Muscle layer of colon (tissue), 2 donors: ENCODE measurements at regions not wholly inside any gene's neighbourhood (a gene's known extent, or its start where the extent isn't known, plus 50 kb on each side); places are given as distances from the start of the nearest gene placed in this dataset.
"Not testable (repeated sequence)": the region's sequence is repeated elsewhere in the genome, so short reads cannot be mapped to it uniquely, and the experiment has no call there.

ENCODE experiments used
- H3K27ac ChIP-seq: one replicate; pipeline ENCODE4 v1.7.0; 2013; ENCODE audit warnings: low read depth, mild to moderate bottlenecking, low read length, moderate library complexity
- H3K27me3 ChIP-seq, 2 donors: one replicate each; pipeline ENCODE4 v1.7.0; 2013; ENCODE audit warnings: low read length in 2 of 2, mild to moderate bottlenecking in 2 of 2; ENCODE audit not compliant: insufficient read depth in 2 of 2, control insufficient read depth in 1 of 2
- H3K36me3 ChIP-seq: one replicate; pipeline ENCODE4 v1.7.0; 2013; ENCODE audit warnings: mild to moderate bottlenecking, low read length; ENCODE audit not compliant: insufficient read depth
- H3K4me1 ChIP-seq: one replicate; pipeline ENCODE4 v1.7.0; 2013; ENCODE audit warnings: mild to moderate bottlenecking, low read length; ENCODE audit not compliant: insufficient read depth
- H3K4me3 ChIP-seq, 2 donors: one replicate each; pipeline ENCODE4 v1.7.0; 2013; ENCODE audit warnings: low read length in 2 of 2, low read depth in 1 of 2, mild to moderate bottlenecking in 1 of 2, moderate library complexity in 1 of 2
- H3K9ac ChIP-seq: one replicate; pipeline ENCODE4 v1.7.0; 2013; ENCODE audit warnings: low read length
- H3K9me3 ChIP-seq: one replicate; pipeline ENCODE4 v1.7.0; 2013; ENCODE audit warnings: mild to moderate bottlenecking, low read length
- donor health status: abdominal sarcoma.
- donor health status: Adenocarcinoma of cecum.

DNA sequence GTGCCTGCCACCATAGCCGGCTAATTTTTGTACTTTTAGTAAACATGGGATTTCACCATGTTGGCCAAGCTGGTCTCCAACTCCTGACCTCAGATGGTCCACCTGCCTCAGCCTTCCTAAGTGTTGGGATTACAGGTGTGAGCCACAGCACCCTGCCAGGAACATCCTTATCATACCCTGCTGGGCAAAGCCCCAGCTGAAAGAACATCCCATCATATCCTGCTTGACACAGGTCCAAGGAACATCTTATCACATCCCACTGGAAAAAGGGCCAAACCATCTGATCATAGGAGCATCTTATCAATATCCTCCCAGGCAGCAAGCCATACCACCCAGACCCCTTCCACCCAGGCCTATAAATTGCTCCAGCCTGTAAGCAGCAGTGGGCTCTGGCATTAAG is 1109.2 kb upstream of the CDH8 start:
- H3K27me3 ChIP-seq: no peaks in the 10 kb centered on the region
- no peak overlapping the region for H3K9ac ChIP-seq
- H3K4me3 ChIP-seq: no peak overlapping the region
- H3K27ac ChIP-seq: no peak overlapping the region
- H3K4me1 ChIP-seq: no peaks in the 10 kb centered on the region
- no peaks in the 10 kb centered on the region for H3K9me3 ChIP-seq
- H3K36me3 ChIP-seq: no peaks in the 10 kb centered on the region

DNA sequence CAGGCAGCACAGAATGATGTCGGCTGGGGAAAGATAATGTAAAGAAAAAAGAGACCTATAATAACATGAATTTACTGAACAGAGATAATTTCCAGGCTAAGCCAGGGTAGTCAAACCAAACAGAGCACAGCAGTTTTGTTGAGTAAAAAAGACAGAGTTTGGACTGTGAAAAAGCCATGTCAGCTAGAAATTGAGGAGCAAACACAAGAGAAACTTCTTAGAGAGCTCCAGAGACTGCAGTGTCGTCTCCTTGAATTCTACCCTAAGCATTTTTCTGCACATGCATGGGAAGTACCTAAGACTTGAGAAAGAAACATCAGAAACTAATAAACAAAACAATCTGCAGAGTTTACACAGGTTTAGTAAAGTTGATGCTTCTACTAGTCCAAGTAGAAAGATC is 1098.8 kb upstream of the CDH8 start:
- Histone ChIP-seq H3K9ac (no peak overlapping the region), H3K9me3 (no peaks in the 10 kb centered on the region), H3K27ac (no peak overlapping the region), H3K27me3 (no peaks in the 10 kb centered on the region), H3K4me3 (no peak overlapping the region), H3K36me3 (no peaks in the 10 kb centered on the region), H3K4me1 (no peaks in the 10 kb centered on the region)

DNA sequence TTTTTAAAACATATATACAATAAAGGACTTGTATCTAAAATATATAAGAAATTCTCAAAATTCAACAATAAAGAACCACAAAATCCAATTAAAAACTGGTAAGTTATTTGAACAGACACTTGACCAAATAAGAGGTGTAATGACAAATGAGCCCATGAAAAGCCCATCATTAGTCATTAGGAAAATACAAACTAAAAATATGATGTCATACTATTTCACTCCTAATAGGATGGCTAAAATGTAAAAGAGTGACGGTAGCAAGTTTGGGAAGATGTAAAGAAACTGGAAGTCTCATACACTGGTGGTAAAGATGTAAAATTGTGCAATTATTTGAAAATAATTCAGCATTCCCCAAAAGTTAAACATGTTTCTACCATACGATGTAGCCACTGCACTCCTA is 1095.3 kb upstream of the CDH8 start:
- Histone ChIP-seq H3K27ac (no peak overlapping the region), H3K27me3 (no peaks in the 10 kb centered on the region), H3K9me3 (no peaks in the 10 kb centered on the region), H3K4me3 (no peak overlapping the region), H3K36me3 (no peaks in the 10 kb centered on the region), H3K4me1 (no peaks in the 10 kb centered on the region), H3K9ac (no peak overlapping the region)

DNA sequence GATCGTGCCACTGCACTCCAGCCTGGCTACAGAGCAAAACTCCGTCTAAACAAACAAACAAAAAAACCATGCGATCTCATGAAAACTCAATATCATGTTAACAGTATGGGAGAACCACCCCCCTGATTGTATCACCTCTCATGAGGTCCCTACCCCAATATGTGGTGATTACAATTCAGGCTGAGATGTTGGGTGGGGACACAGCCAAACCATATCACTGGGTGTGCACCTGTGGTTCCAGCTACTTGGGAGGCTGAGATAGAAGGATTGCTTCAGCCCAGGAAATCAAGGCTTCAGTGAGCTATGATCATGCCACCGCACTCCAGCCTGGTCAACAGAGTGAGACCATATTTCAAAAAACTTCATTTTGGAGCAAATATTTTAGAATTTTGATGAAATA is 1094.7 kb upstream of the CDH8 start:
- Histone ChIP-seq H3K4me1 (no peaks in the 10 kb centered on the region), H3K36me3 (no peaks in the 10 kb centered on the region), H3K9me3 (no peaks in the 10 kb centered on the region), H3K27me3 (no peaks in the 10 kb centered on the region), H3K4me3 (no peak overlapping the region), H3K9ac (no peak overlapping the region), H3K27ac (no peak overlapping the region)

DNA sequence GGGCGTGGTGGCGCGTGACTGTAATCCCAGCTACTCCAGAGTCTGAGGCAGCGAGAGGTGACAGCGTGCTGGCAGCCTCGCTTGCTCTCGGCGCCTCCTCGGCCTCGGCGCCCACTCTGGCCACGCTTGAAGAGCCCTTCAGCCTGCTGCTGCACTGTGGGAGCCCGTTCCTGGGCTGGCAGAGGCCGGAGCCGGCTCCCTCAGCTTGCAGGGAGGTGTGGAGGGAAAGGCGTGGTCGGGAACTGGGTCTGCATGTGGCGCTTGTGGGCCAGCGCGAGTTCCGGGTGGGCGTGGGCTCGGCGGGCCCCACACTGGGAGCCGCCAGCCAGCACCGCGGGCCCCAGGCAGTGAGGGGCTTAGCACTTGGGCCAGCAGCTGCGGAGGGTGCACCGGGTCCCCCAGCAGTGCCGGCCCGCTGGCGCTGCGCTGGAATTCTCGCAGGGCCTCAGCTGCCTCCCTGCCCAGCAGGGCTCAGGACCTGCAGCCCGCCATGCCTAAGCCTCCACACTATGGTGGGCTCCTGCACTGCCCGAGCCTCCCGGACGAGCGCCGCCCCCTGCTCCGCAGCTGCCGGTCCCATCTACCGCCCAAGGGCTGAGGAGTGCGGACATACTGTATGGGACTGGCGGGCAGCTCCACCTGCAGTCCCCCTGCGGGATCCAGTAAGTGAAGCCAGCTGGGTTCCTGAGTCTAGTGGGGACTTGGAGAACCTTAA is 1093.3 kb upstream of the CDH8 start:
- no peaks in the 10 kb centered on the region for H3K36me3 ChIP-seq
- H3K9ac ChIP-seq: no peak overlapping the region
- H3K27me3 ChIP-seq: no peaks in the 10 kb centered on the region
- no peaks in the 10 kb centered on the region for H3K9me3 ChIP-seq
- no peaks in the 10 kb centered on the region for H3K4me1 ChIP-seq
- H3K4me3 ChIP-seq: no peak overlapping the region
- no peak overlapping the region for H3K27ac ChIP-seq

DNA sequence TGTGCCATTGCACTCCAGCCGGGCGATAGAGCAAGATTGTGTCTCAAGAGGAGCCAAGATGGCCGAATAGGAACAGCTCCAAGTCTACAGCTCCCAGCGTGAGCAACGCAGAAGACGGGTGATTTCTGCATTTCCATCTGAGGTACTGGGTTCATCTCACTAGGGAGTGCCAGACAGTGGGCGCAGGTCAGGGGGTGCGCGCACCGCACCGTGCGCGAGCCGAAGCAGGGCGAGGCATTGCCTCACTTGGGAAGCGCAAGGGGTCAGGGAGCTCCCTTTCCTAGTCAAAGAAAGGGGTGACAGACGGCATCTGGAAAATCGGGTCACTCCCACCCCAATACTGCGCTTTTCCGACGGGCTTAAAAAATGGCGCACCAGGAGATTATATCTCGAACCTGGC is 1083.7 kb upstream of the CDH8 start:
- H3K36me3 ChIP-seq, H3K9ac ChIP-seq, H3K4me3 ChIP-seq, H3K27ac ChIP-seq, H3K4me1 ChIP-seq, H3K9me3 ChIP-seq, H3K27me3 ChIP-seq: not testable (repeated sequence)

DNA sequence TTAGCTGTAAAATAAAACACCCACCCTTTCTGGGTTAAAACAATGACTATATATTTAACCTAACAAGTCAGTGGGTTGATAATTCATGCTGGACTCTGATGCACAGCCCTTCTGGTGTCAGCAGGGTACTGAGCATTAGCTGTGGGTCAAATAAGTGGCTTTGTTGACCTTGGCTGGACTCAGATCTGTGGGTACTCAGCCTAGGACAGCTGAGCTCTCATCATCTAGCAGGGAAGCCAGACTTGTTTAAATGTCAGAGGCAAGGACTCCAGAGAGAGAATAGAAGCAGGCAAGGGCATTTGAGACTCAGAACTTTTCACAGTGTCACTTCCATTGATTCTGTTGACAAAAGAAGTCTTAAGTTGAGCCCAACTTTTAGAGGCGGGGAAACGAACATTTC is 1063.8 kb upstream of the CDH8 start:
- H3K4me3 ChIP-seq: no peak overlapping the region
- no peaks in the 10 kb centered on the region for H3K36me3 ChIP-seq
- no peak overlapping the region for H3K9ac ChIP-seq
- no peaks in the 10 kb centered on the region for H3K4me1 ChIP-seq
- H3K27ac ChIP-seq: no peak overlapping the region
- H3K9me3 ChIP-seq: no peaks in the 10 kb centered on the region
- H3K27me3 ChIP-seq: no peaks in the 10 kb centered on the region

DNA sequence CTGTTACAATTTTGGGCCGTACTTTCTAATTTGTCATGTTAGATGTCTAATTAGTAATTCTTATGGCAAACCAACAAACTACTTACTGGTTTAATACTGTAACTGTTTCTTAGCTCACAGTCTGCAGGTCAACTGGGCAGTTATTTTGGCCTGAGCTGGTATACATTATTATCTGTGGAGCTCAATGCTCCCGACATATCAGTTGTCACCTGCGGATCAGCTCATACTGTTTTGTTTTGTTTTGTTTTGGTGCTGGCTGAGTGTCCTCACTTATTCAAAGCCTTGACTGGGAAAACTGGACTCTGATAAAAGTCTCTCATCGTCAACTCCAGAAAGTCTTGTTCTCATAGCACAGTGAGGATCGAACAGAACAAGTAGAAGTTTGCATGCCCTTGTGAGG is 1060.6 kb upstream of the CDH8 start:
- Histone ChIP-seq H3K27ac (no peak overlapping the region), H3K4me3 (no peak overlapping the region), H3K36me3 (no peaks in the 10 kb centered on the region), H3K4me1 (no peaks in the 10 kb centered on the region), H3K27me3 (no peaks in the 10 kb centered on the region), H3K9me3 (no peaks in the 10 kb centered on the region), H3K9ac (no peak overlapping the region)

DNA sequence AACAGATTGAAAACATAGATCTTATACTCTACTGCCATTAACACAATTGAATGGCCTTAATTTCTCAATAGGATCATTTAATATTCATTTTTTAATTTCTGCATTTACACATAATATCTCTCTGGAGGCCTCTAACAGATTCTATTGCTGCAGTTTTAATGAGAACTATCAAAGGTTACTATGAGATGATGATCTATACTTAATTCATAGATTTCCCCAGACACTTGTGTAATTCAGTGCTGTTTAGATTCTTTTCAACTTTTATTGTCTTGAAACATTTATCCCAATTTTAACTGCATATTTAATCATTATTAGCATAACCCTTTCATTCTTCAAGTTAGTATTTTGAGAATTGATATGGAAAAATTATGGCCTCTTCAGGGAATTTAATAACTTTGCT is 1056.5 kb upstream of the CDH8 start:
- no peak overlapping the region for H3K27ac ChIP-seq

DNA sequence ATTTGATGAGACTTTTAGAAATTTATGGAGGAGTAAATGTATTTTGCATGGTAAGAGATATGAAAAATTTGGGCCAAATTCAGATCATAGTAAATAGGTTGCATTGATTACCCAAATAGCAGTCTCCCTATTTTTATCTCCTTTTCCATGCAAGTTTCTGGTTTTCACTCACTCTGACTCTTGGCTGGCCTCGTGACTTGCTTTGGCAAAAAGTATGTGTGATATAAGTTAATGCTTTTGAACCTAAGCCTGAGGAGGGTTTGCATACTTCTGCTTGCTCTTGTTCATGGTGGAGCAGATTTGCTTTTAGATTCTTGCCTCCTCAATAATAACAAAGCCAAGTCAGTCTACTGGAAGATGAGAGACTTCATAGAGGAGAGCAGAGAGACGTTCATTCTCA is 1045.9 kb upstream of the CDH8 start:
- no peaks in the 10 kb centered on the region for H3K36me3 ChIP-seq
- H3K27me3 ChIP-seq: no peaks in the 10 kb centered on the region
- no peak overlapping the region for H3K9ac ChIP-seq
- no peaks in the 10 kb centered on the region for H3K4me1 ChIP-seq
- H3K27ac ChIP-seq: no peak overlapping the region
- H3K9me3 ChIP-seq: no peaks in the 10 kb centered on the region
- H3K4me3 ChIP-seq: no peak overlapping the region

More for the DNA sequence above, 1056.5 kb upstream of the CDH8 start:
- Histone ChIP-seq H3K9me3 (no peaks in the 10 kb centered on the region), H3K9ac (no peak overlapping the region), H3K27me3 (no peaks in the 10 kb centered on the region), H3K36me3 (no peaks in the 10 kb centered on the region), H3K4me1 (peaks cover 5% of the 10 kb centered on the region), H3K4me3 (no peak overlapping the region)

DNA sequence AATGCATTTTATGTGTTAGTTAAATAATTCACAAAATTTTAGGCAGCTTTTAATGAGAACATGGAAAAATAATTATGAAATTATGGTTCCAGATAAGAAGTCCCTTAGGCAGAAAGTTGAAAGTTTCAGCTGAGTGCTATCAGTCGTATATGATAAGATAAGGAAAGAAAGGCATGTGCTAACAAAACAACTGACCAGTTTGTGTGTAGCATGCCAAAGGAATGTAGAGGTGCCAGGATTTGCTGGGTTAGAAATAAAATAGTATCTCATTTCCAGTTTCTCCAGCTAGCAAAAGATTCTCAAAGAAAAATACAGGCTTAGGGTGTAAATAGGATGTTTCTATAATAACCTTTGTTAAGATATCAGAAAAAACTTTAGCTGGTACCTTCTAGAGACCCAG is 1044.5 kb upstream of the CDH8 start:
- Histone ChIP-seq H3K4me3 (no peak overlapping the region), H3K27ac (no peak overlapping the region), H3K9ac (no peak overlapping the region), H3K36me3 (no peaks in the 10 kb centered on the region), H3K9me3 (no peaks in the 10 kb centered on the region), H3K27me3 (no peaks in the 10 kb centered on the region), H3K4me1 (no peaks in the 10 kb centered on the region)

DNA sequence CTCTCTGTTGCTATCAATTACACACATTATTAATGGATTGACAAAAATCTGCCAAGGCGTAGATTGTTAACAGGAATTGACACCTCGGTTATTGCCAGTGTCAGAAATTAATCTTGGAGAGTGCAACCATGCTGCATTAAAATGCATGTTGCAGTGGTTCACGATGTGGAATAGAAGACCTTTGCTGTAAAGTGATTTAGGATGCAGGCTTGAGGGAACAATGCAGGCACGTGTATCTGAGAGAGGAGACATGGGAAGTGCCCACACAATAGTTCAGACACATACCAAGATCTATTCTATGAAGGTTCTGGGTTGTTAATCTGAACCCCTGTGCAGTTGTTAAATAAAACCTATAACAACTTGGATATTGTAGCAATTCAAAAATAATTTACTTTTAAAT is 1032.8 kb upstream of the CDH8 start:
- H3K4me1 ChIP-seq: no peaks in the 10 kb centered on the region
- H3K36me3 ChIP-seq: no peaks in the 10 kb centered on the region
- no peak overlapping the region for H3K4me3 ChIP-seq
- H3K27ac ChIP-seq: no peak overlapping the region
- H3K27me3 ChIP-seq: no peaks in the 10 kb centered on the region
- no peak overlapping the region for H3K9ac ChIP-seq
- no peaks in the 10 kb centered on the region for H3K9me3 ChIP-seq
